Retinal pigment epithelial cell (primary cell): ENCODE measurements at regions not wholly inside any gene's neighbourhood (a gene's known extent, or its start where the extent isn't known, plus 50 kb on each side); places are given as distances from the start of the nearest gene placed in this dataset.

Source experiments
- DNase-seq: peaks from one replicate; pipeline ENCODE4 v3.0.0-alpha.2; 2010; ENCODE audit warnings: low read depth
- H3K4me3 ChIP-seq: 2 replicates; pipeline ENCODE4 v1.5.1; 2011; ENCODE audit warnings: mild to moderate bottlenecking, low read length, control low read depth, moderate library complexity
- CTCF ChIP-seq: conservative IDR thresholded peaks from 2 replicates; pipeline ENCODE4 v1.5.1; 2011; ENCODE audit warnings: low read depth, low read length, control low read depth, inconsistent platforms

DNA sequence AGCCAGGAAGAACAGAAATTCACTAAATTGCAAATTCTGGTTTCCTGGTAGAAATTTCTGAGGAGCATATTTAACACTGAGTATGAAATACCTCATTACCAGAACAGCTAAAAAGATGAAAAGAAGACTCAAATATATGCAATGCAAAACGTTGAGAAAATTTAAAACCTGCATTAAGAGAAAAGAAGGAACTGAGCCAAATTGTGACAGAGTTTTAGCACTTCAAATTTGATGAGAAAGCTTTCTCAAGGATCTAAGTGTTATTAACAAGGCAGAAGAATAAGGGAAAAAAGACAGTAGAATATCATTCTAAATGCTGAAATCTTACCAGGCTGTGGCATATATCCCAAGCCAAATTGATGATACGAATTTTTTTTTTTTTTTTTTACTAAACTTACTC, 443.0 kb downstream of the COL12A1 start:
- H3K4me3 ChIP-seq = no peak overlapping the region
- no peak for TF ChIP-seq CTCF
- DNase-seq = no peak

GRCh38 chr6:74757813-74758212, 448.0 kb downstream of the COL12A1 start:
- DNase-seq = no peak
- TF ChIP-seq CTCF = no peak
- H3K4me3 ChIP-seq = no peak overlapping the region

DNA sequence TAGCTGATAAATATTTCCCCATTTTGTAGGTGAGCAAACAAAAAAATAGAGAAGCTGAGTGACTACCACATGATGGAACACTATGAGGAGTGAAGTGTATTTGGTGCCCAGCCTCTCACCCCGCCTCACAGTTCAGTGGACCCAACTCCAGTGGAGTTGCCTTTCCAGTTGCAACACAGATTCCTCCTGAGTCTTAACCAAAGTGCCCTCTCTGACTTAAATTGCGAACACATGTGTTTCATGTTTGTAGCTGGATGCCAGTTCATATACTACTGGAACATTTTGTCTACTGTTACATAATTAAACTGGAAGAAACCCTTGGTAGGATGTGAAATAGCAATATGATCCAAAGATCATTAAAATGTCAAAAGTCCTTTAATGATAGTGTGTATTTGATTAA, 448.9 kb downstream of the COL12A1 start:
- no peak for DNase-seq
- H3K4me3 ChIP-seq = no peak overlapping the region
- TF ChIP-seq CTCF = no peak

- DNase-seq = no peak
- TF ChIP-seq CTCF = no peak
- H3K4me3 ChIP-seq = no peak overlapping the region
Measured at GRCh38 chr6:74755778-74756177, 450.1 kb downstream of the COL12A1 start.

- no peak for TF ChIP-seq CTCF
- no peak for DNase-seq
- H3K4me3 ChIP-seq = no peak overlapping the region
Measured at GRCh38 chr6:74755196-74755595, 450.7 kb downstream of the COL12A1 start.

- no peak for TF ChIP-seq CTCF
- DNase-seq = no peak
- no peak overlapping the region for H3K4me3 ChIP-seq
Measured at GRCh38 chr6:74753883-74754600, 451.8 kb downstream of the COL12A1 start.

DNA sequence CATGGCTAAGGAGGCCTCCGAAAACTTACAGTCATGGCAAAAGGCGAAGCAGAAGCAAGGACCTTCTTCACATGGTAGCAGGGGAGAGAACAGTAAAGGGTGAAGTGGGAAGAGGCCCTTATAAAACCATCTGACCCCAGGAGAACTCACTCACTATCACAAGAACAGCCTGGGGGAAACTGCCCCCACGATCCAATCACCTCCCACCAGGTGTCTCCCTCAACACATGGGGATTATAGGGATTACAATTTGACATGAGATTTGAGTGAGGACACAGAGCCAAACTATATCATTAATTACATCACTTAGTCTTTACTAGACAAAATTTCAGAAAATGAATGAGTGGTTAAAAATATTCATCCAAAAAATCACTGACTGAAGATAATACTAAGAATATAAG, 453.6 kb downstream of the COL12A1 start:
- TF ChIP-seq CTCF = no peak
- no peak overlapping the region for H3K4me3 ChIP-seq
- no peak for DNase-seq
